HG03521 (cell line): ENCODE measurements at regions not wholly inside any gene's neighbourhood (a gene's known extent, or its start where the extent isn't known, plus 50 kb on each side); places are given as distances from the start of the nearest gene placed in this dataset.
"Not testable (repeated sequence)": the region's sequence is repeated elsewhere in the genome, so short reads cannot be mapped to it uniquely, and the experiment has no call there.

Experiments
- ATAC-seq: cut with Tn5 transposase; IDR thresholded peaks from one replicate; pipeline ENCODE4 v1.9.1; 2021; ENCODE audit warnings: mild to moderate bottlenecking, moderate library complexity; ENCODE audit not compliant: unreplicated experiment

- no peak for ATAC-seq
These were observed 93.2 kb upstream of the TNFSF4 start for GRCh38 chr1:173300061-173301044.

GRCh38 chr1:173301507-173301906, 94.4 kb upstream of the TNFSF4 start:
- ATAC-seq = no peak

GRCh38 chr1:173302366-173302765, 95.2 kb upstream of the TNFSF4 start:
- no peak for ATAC-seq

- ATAC-seq = no peak
These were observed 96.0 kb upstream of the TNFSF4 start for GRCh38 chr1:173302890-173303829.

- ATAC-seq = no peak
These were observed 96.9 kb upstream of the TNFSF4 start for GRCh38 chr1:173303984-173304383.

GRCh38 chr1:173304529-173305227, 97.5 kb upstream of the TNFSF4 start:
- no peak for ATAC-seq

GRCh38 chr1:173307845-173308244, 100.7 kb upstream of the TNFSF4 start:
- no peak for ATAC-seq

- no peak for ATAC-seq
These were observed 107.5 kb upstream of the TNFSF4 start for GRCh38 chr1:173314656-173315055.

GRCh38 chr1:173315296-173315695, 108.2 kb upstream of the TNFSF4 start:
- ATAC-seq = no peak

- no peak for ATAC-seq
These were observed 111.7 kb upstream of the TNFSF4 start for GRCh38 chr1:173318788-173319187.

GRCh38 chr1:173324352-173324751, 117.2 kb upstream of the TNFSF4 start:
- not testable (repeated sequence) for ATAC-seq

- not testable (repeated sequence) for ATAC-seq
These were observed 120.9 kb upstream of the TNFSF4 start for GRCh38 chr1:173327987-173328386.

GRCh38 chr1:173328961-173329360, 121.8 kb upstream of the TNFSF4 start:
- no peak for ATAC-seq

GRCh38 chr1:173329726-173330125, 122.6 kb upstream of the TNFSF4 start:
- ATAC-seq = no peak

GRCh38 chr1:173330149-173330951, 123.2 kb upstream of the TNFSF4 start:
- no peak for ATAC-seq

- not testable (repeated sequence) for ATAC-seq
These were observed 123.9 kb upstream of the TNFSF4 start for GRCh38 chr1:173330952-173331548.

GRCh38 chr1:173332026-173332425, 124.9 kb upstream of the TNFSF4 start:
- no peak for ATAC-seq

- peak; percentile 59 for ATAC-seq
These were observed 126.5 kb upstream of the TNFSF4 start for GRCh38 chr1:173333581-173333980.

- no peak for ATAC-seq
These were observed 130.0 kb upstream of the TNFSF4 start for GRCh38 chr1:173337126-173337525.

- no peak for ATAC-seq
These were observed 134.2 kb upstream of the TNFSF4 start for GRCh38 chr1:173341307-173341706.
